ENCODE measurements at regions not wholly inside any gene's neighbourhood (a gene's known extent, or its start where the extent isn't known, plus 50 kb on each side); places are given as distances from the start of the nearest gene placed in this dataset.
A peak's percentile ranks its signal among the peaks of the same experiment; 100 is the strongest.

- ATAC-seq (no peak), DNase-seq (ENCODE audit: low spot score) (no peak), FAIRE-seq (no peak)
- intact Hi-C loops (cut with micrococcal nuclease; ENCODE audit: unreplicated experiment): no loop called here
- Histone ChIP-seq H3K27me3 (ENCODE audit: control insufficient read depth in 1 of 2, insufficient read depth in 2 of 2, low read length in 2 of 2) (no peaks in the 10 kb centered on the region), H3K4me1 (ENCODE audit: insufficient read depth, low read length) (no peaks in the 10 kb centered on the region), H2AFZ (ENCODE audit: low read length) (no peak overlapping the region), H3K9me3 (ENCODE audit: low read length) (peaks cover 93% of the 10 kb centered on the region), H3K4me3 (replicated peaks in 1 of 3; ENCODE audit: insufficient read depth in 1 of 3, low read depth in 2 of 3, low read length in 3 of 3) (no peak overlapping the region), H3K27ac (ENCODE audit: extremely low read length, insufficient read depth, low read length) (no peak overlapping the region), H3K4me2 (ENCODE audit: low read depth, low read length) (no peak overlapping the region), H3K36me3 (replicated peaks in 1 of 2; ENCODE audit: control insufficient read depth in 1 of 2, insufficient read depth in 2 of 2, low read length in 2 of 2) (no peaks in the 10 kb centered on the region), H4K20me1 (ENCODE audit: insufficient read depth, low read length) (no peaks in the 10 kb centered on the region), H3K9ac (ENCODE audit: insufficient read depth, low read depth, low read length) (no peak overlapping the region), H3K79me2 (ENCODE audit: insufficient read depth, low read length) (no peaks in the 10 kb centered on the region)
- in situ Hi-C loops (cut with HindIII; ENCODE audit: extremely low pct_ligation_motif_present, low pct_unique_long_range_greater_than_20kb): no loop called here
- POLR2A ChIA-PET: no interaction called here
- no peak for TF ChIP-seq MIER2 (CRISPR knock-in tag; IDR thresholded peaks at IDR 0.05)
- TF ChIP-seq ZNF775 (CRISPR knock-in tag; IDR thresholded peaks at IDR 0.05; ENCODE audit: borderline replicate concordance): no peak
- no peak for TF ChIP-seq ZBTB21 (CRISPR knock-in tag; IDR thresholded peaks at IDR 0.05)
- CTCF ChIA-PET (ENCODE audit: low intra/inter-chr PET ratio, low total read pairs): no interaction called here
- no TSS peak for BruUV-seq (replicated peaks)
- 13% methylated on average over 9 of the region's 9 CpGs for WGBS (ENCODE audit: low lambda C conversion rate)
Measured at GRCh38 chr6:165081944-165082532, 227.4 kb downstream of the C6orf118 start.

- TF ChIP-seq CREB1 (IDR thresholded peaks at IDR 0.05): peak; percentile 36
- TF ChIP-seq CREB1 (CRISPR knock-in tag; IDR thresholded peaks at IDR 0.05): no peak
- TF ChIP-seq IKZF4 (CRISPR knock-in tag; IDR thresholded peaks at IDR 0.05; ENCODE audit: borderline replicate concordance, low read depth, not compliant biosample characterization): no peak
- peak; percentile 64 for TF ChIP-seq ATF7 (IDR thresholded peaks at IDR 0.05)
- TF ChIP-seq ATF7 (CRISPR knock-in tag; IDR thresholded peaks at IDR 0.05): no peak
- TF ChIP-seq RFX5 (IDR thresholded peaks at IDR 0.05; ENCODE audit: low read depth, low read length): no peak
- Histone ChIP-seq H3K9ac (ENCODE audit: insufficient read depth, low read depth, low read length) (no peak overlapping the region), H3K4me1 (ENCODE audit: insufficient read depth, low read length) (no peaks in the 10 kb centered on the region), H3K27me3 (ENCODE audit: control insufficient read depth in 1 of 2, insufficient read depth in 2 of 2, low read length in 2 of 2) (no peaks in the 10 kb centered on the region), H3K79me2 (ENCODE audit: insufficient read depth, low read length) (no peaks in the 10 kb centered on the region), H3K9me3 (ENCODE audit: low read length) (peaks cover 89% of the 10 kb centered on the region), H3K4me3 (replicated peaks in 1 of 3; ENCODE audit: insufficient read depth in 1 of 3, low read depth in 2 of 3, low read length in 3 of 3) (no peak overlapping the region), H4K20me1 (ENCODE audit: insufficient read depth, low read length) (no peaks in the 10 kb centered on the region), H3K4me2 (ENCODE audit: low read depth, low read length) (no peak overlapping the region), H2AFZ (ENCODE audit: low read length) (no peak overlapping the region), H3K36me3 (replicated peaks in 1 of 2; ENCODE audit: control insufficient read depth in 1 of 2, insufficient read depth in 2 of 2, low read length in 2 of 2) (no peaks in the 10 kb centered on the region), H3K27ac (ENCODE audit: extremely low read length, insufficient read depth, low read length) (no peak overlapping the region)
- FAIRE-seq: no peak
- intact Hi-C loops (cut with micrococcal nuclease; ENCODE audit: unreplicated experiment): no loop called here
- ATAC-seq: no peak
- 18% methylated on average over 2 of the region's 2 CpGs for WGBS (ENCODE audit: low lambda C conversion rate)
- ChIA-PET POLR2A (no interaction called here), CTCF (ENCODE audit: low intra/inter-chr PET ratio, low total read pairs) (no interaction called here)
- no peak for DNase-seq (ENCODE audit: low spot score)
- no TSS peak for BruUV-seq (replicated peaks)
- in situ Hi-C loops (cut with HindIII; ENCODE audit: extremely low pct_ligation_motif_present, low pct_unique_long_range_greater_than_20kb): no loop called here
Measured at GRCh38 chr6:165077876-165078275, 231.5 kb downstream of the C6orf118 start.

Measured in HepG2 (cell line).